Hepatocyte (in vitro differentiated cells): ENCODE measurements at regions not wholly inside any gene's neighbourhood (a gene's known extent, or its start where the extent isn't known, plus 50 kb on each side); places are given as distances from the start of the nearest gene placed in this dataset.
"Not testable (repeated sequence)": the region's sequence is repeated elsewhere in the genome, so short reads cannot be mapped to it uniquely, and the experiment has no call there.

Experiments used
- DNase-seq: peaks from one replicate; pipeline ENCODE4 v3.0.0-alpha.2; 2016; ENCODE audit warnings: low spot score
- H2AFZ ChIP-seq: fragments of 200-600 bp; sonication (generic); 2 replicates; pipeline ENCODE4 v1.6.0; 2016; ENCODE audit warnings: antibody characterized with exemption, mild to moderate bottlenecking
- H3K27ac ChIP-seq: fragments of 200-600 bp; sonication (generic); 2 replicates; pipeline ENCODE4 v1.5.1; 2016; ENCODE audit warnings: mild to moderate bottlenecking
- H3K27me3 ChIP-seq: fragments of 200-600 bp; sonication (generic); 2 replicates; pipeline ENCODE4 v1.6.1; 2016
- H3K36me3 ChIP-seq: fragments of 200-600 bp; sonication (generic); replicated peaks from 2 replicates; pipeline ENCODE4 v1.5.1; 2016; ENCODE audit warnings: low read depth; ENCODE audit not compliant: insufficient read depth
- H3K4me1 ChIP-seq: fragments of 200-600 bp; sonication (generic); 2 replicates; pipeline ENCODE4 v1.5.1; 2016; ENCODE audit warnings: mild to moderate bottlenecking, moderate library complexity; ENCODE audit not compliant: insufficient read depth
- H3K4me2 ChIP-seq: fragments of 200-600 bp; sonication (generic); 2 replicates; pipeline ENCODE4 v1.6.0; 2016
- H3K4me3 ChIP-seq: fragments of 200-600 bp; sonication (generic); 2 replicates; pipeline ENCODE4 v1.5.1; 2016; ENCODE audit warnings: mild to moderate bottlenecking
- H3K79me2 ChIP-seq: fragments of 200-600 bp; sonication (generic); 2 replicates; pipeline ENCODE4 v1.6.0; 2017; ENCODE audit warnings: mild to moderate bottlenecking
- H3K9me2 ChIP-seq: fragments of 200-600 bp; sonication (generic); replicated peaks from 2 replicates; pipeline ENCODE4 v1.6.0; 2017; ENCODE audit warnings: mild to moderate bottlenecking; ENCODE audit not compliant: insufficient read depth
- H3K9me3 ChIP-seq: fragments of 200-600 bp; sonication (generic); 2 replicates; pipeline ENCODE4 v1.5.1; 2016; ENCODE audit warnings: low read depth, mild to moderate bottlenecking
- H4K20me1 ChIP-seq: fragments of 200-600 bp; sonication (generic); 2 replicates; pipeline ENCODE4 v1.6.0; 2016; ENCODE audit warnings: mild to moderate bottlenecking; ENCODE audit not compliant: insufficient read depth, poor library complexity, severe bottlenecking
- CTCF ChIP-seq: fragments of 200-600 bp; sonication (generic); IDR thresholded peaks from 2 replicates; pipeline ENCODE4 v1.5.1; 2016; ENCODE audit warnings: antibody characterized with exemption, mild to moderate bottlenecking; ENCODE audit not compliant: poor library complexity
- EZH2 ChIP-seq: fragments of 200-600 bp; sonication (generic); IDR thresholded peaks from 2 replicates; pipeline ENCODE4 v1.6.1; 2016; ENCODE audit warnings: antibody characterized with exemption, mild to moderate bottlenecking, borderline replicate concordance
- EZH2phosphoT487 ChIP-seq: fragments of 200-600 bp; sonication (generic); IDR thresholded peaks from one replicate; pipeline ENCODE4 v1.6.1; 2018; ENCODE audit warnings: antibody characterized with exemption, mild to moderate bottlenecking, low read depth, moderate library complexity; ENCODE audit not compliant: unreplicated experiment, severe bottlenecking
- WGBS: methylation state at CpG from one replicate; pipeline ENCODE4 v1.1.6; 2016; ENCODE audit warnings: low lambda C conversion rate; ENCODE audit errors: missing lambda C conversion rate; 5-methylcytosine and 5-hydroxymethylcytosine counted together

GRCh38 chr11:67840599-67840998 is 163.3 kb downstream of the UNC93B1 start:
- peak; percentile 17 for TF ChIP-seq CTCF

GRCh38 chr11:67830152-67830551 is 155.7 kb upstream of the ALDH3B2 start:
- H3K9me3 ChIP-seq, H3K9me2 ChIP-seq, H3K36me3 ChIP-seq, H3K79me2 ChIP-seq, H3K27me3 ChIP-seq, DNase-seq, H3K27ac ChIP-seq, H4K20me1 ChIP-seq, H2AFZ ChIP-seq, H3K4me2 ChIP-seq, H3K4me3 ChIP-seq, H3K4me1 ChIP-seq: not testable (repeated sequence)
- 71% methylated on average over 7 of the region's 7 CpGs for WGBS

More at GRCh38 chr11:67840599-67840998, 163.3 kb downstream of the UNC93B1 start:
- WGBS: 53% methylated on average over 7 of the region's 7 CpGs
- H3K79me2 ChIP-seq, H3K36me3 ChIP-seq, H2AFZ ChIP-seq, H3K4me3 ChIP-seq, H3K9me3 ChIP-seq, H4K20me1 ChIP-seq, H3K4me2 ChIP-seq, DNase-seq, H3K27me3 ChIP-seq, H3K4me1 ChIP-seq, H3K9me2 ChIP-seq, H3K27ac ChIP-seq: not testable (repeated sequence)

GRCh38 chr11:67826951-67827296 is 152.5 kb upstream of the ALDH3B2 start:
- H3K27me3 ChIP-seq, H4K20me1 ChIP-seq, H3K9me3 ChIP-seq, H3K4me1 ChIP-seq, DNase-seq, H3K79me2 ChIP-seq, H3K36me3 ChIP-seq, H3K4me3 ChIP-seq, H3K9me2 ChIP-seq, H2AFZ ChIP-seq: not testable (repeated sequence)
- Histone ChIP-seq H3K4me2 (peak overlapping the region; percentile 56), H3K27ac (peak overlapping the region; percentile 47)
- WGBS: 82% methylated on average over 4 of the region's 4 CpGs

- not testable (repeated sequence) for H2AFZ ChIP-seq, H3K4me1 ChIP-seq, H3K27me3 ChIP-seq, H3K9me2 ChIP-seq, H3K36me3 ChIP-seq, H3K27ac ChIP-seq, H3K79me2 ChIP-seq, H3K9me3 ChIP-seq, H3K4me3 ChIP-seq, H4K20me1 ChIP-seq
- peak; percentile 47 for DNase-seq
- 52% methylated on average over 25 of the region's 25 CpGs for WGBS
- peak overlapping the region; percentile 56 for H3K4me2 ChIP-seq
Measured at GRCh38 chr11:67826028-67826950, 151.9 kb upstream of the ALDH3B2 start.

GRCh38 chr11:67824861-67825260 is 150.4 kb upstream of the ALDH3B2 start:
- H3K27ac ChIP-seq, H3K9me2 ChIP-seq, H2AFZ ChIP-seq, H3K4me2 ChIP-seq, H3K4me3 ChIP-seq, H3K4me1 ChIP-seq, H4K20me1 ChIP-seq, H3K9me3 ChIP-seq, H3K79me2 ChIP-seq, DNase-seq, H3K27me3 ChIP-seq, H3K36me3 ChIP-seq: not testable (repeated sequence)
- WGBS: 86% methylated on average over 3 of the region's 3 CpGs

- DNase-seq: no peak
- Histone ChIP-seq H3K4me1 (no peaks in the 10 kb centered on the region), H3K79me2 (no peaks in the 10 kb centered on the region)
Measured at GRCh38 chr11:67820081-67820480, 145.7 kb upstream of the ALDH3B2 start.

GRCh38 chr11:67817558-67817957 is 143.1 kb upstream of the ALDH3B2 start:
- H2AFZ ChIP-seq, H3K27ac ChIP-seq, DNase-seq, H3K79me2 ChIP-seq, H3K9me3 ChIP-seq, H4K20me1 ChIP-seq, H3K4me2 ChIP-seq, H3K4me1 ChIP-seq, H3K27me3 ChIP-seq, H3K4me3 ChIP-seq, H3K9me2 ChIP-seq, H3K36me3 ChIP-seq: not testable (repeated sequence)
- 93% methylated on average over 16 of the region's 21 CpGs for WGBS

More at GRCh38 chr11:67820081-67820480, 145.7 kb upstream of the ALDH3B2 start:
- Histone ChIP-seq H3K36me3 (no peaks in the 10 kb centered on the region), H3K27ac (no peak overlapping the region), H3K4me3 (no peak overlapping the region), H2AFZ (no peak overlapping the region), H3K4me2 (no peak overlapping the region), H3K27me3 (no peaks in the 10 kb centered on the region), H3K9me2 (no peaks in the 10 kb centered on the region), H4K20me1 (no peaks in the 10 kb centered on the region), H3K9me3 (no peaks in the 10 kb centered on the region)
- WGBS: 85% methylated on average over 9 of the region's 9 CpGs
- no peak for TF ChIP-seq CTCF
- no peak for TF ChIP-seq EZH2phosphoT487
- no peak for TF ChIP-seq EZH2
